VCaP (cell line): ENCODE measurements at regions not wholly inside any gene's neighbourhood (a gene's known extent, or its start where the extent isn't known, plus 50 kb on each side); places are given as distances from the start of the nearest gene placed in this dataset.

Experiments used
- H3K27ac ChIP-seq: fragments of 450-650 bp; 2 replicates; pipeline ENCODE4 v1.5.1; 2017
- TF ChIP-seq, protein P1 (sequence below): fragments of 450-650 bp; conservative IDR thresholded peaks from 2 replicates; pipeline ENCODE4 v1.5.1; 2017; ENCODE audit warnings: mild to moderate bottlenecking, moderate library complexity

DNA sequence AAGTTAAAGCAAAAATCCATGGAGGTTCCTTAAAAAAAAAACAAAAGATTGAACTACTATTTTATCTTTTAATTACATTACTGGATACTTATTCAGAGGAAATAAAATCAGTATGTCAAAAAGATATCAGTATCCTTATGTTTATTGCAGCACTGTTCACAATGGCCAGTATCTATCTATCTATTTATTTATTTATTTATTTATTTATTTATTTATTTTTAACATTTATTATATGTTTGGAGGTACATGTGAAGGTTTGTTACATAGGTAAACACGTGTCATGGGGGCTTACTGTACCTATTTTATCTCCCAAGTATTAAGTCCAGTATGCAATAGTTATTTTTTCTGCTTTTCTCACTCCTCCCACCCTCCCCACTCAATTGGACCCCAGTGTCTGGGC is 881.1 kb upstream of the POU3F4 start:
- no peak overlapping the region for H3K27ac ChIP-seq
- TF ChIP-seq, protein P1, sequence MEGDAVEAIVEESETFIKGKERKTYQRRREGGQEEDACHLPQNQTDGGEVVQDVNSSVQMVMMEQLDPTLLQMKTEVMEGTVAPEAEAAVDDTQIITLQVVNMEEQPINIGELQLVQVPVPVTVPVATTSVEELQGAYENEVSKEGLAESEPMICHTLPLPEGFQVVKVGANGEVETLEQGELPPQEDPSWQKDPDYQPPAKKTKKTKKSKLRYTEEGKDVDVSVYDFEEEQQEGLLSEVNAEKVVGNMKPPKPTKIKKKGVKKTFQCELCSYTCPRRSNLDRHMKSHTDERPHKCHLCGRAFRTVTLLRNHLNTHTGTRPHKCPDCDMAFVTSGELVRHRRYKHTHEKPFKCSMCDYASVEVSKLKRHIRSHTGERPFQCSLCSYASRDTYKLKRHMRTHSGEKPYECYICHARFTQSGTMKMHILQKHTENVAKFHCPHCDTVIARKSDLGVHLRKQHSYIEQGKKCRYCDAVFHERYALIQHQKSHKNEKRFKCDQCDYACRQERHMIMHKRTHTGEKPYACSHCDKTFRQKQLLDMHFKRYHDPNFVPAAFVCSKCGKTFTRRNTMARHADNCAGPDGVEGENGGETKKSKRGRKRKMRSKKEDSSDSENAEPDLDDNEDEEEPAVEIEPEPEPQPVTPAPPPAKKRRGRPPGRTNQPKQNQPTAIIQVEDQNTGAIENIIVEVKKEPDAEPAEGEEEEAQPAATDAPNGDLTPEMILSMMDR, result no peak

DNA sequence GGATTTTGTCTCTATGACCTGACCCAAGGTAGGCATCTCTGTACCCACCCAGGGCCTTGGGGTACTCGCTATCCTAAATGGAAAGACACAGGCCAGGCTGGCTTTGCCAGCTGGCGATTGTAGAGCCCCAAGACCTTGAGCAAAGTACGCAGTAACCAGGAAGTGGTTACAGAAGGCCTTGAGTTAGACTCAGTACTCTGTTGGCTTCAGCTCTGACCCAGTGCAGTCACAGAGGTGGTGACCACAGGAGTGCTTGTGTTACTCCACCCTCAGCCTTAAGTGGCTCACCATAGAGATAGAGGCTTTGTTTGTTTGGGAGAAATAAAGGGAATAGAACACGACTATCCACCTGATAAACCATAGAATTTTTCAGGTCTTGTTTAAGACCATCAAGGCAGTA is 880.5 kb upstream of the POU3F4 start:
- TF ChIP-seq, protein P1, result no peak
- H3K27ac ChIP-seq, result no peak overlapping the region

DNA sequence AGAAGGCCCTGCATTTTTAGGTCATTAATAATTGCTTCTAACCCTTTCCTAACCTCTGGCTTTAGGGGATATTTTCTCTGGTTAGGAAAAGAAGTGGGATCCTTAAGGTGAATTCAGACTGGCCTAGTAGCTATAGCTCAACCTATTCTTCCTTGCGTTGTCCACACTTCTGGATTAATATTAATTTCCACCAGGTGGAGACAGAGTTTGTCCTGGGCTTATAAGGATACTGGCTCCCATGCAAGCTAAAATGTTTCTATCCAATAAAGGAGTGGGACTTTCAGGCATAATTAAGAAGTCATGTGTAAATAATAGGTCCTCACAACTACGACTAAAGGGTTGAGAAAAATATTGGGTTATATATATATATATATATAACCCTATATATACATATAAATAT is 860.0 kb upstream of the POU3F4 start:
- H3K27ac ChIP-seq, result no peak overlapping the region
- TF ChIP-seq, protein P1, result peak; percentile 71

DNA sequence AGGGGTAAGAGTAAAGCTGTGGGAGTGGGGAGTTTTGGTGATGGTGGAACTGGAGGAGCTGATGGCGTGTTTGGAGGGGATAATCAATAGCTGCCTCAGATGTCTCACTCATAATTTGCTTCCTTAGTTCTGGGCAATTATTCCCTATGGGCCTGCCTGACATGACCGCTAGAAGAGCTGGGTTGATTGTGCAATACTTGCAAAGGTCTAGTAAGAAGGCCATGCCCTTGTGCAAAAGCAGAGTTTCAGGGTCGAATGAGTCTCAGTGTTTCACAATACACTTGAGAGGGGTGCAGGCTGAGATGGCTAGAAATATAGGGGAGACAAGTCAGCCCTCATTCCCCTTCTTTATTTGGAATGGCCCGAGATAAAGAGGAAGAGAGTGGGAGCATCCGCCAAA is 858.4 kb upstream of the POU3F4 start:
- TF ChIP-seq, protein P1, result no peak
- H3K27ac ChIP-seq, result no peak overlapping the region

- H3K27ac ChIP-seq, result no peak overlapping the region
- TF ChIP-seq, protein P1, result no peak
Measured at GRCh38 chrX:82658492-82658891, 849.6 kb upstream of the POU3F4 start.

DNA sequence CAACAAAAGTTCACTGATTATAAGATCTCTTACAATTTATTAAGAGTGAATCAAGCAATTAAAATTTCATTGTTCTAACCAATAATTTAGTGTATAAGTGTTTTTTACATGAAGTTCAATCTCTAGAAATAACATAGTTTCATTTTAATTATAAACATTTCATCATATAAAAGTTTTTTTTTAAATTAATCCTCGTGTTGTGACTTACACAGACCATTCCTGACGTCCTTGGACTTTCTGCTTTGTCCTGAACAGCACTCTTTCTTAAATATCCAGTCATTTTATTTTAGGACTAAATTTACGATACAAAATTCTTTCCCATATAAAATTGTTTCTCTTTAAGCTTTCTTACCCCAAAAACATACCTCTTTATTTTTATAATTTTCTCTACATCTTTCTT is 841.7 kb upstream of the POU3F4 start:
- H3K27ac ChIP-seq, result no peak overlapping the region
- TF ChIP-seq, protein P1, result no peak

GRCh38 chrX:82675104-82675503 is 833.0 kb upstream of the POU3F4 start:
- TF ChIP-seq, protein P1, result no peak
- H3K27ac ChIP-seq, result no peak overlapping the region

GRCh38 chrX:82676386-82676785 is 831.7 kb upstream of the POU3F4 start:
- TF ChIP-seq, protein P1, result peak; percentile 49
- no peak overlapping the region for H3K27ac ChIP-seq
